ENCODE measurements at regions not wholly inside any gene's neighbourhood (a gene's known extent, or its start where the extent isn't known, plus 50 kb on each side); places are given as distances from the start of the nearest gene placed in this dataset.

GRCh38 chr15:88744548-88745020 is 58.7 kb upstream of the ACAN start:
- peak; percentile 41 for DNase-seq

GRCh38 chr15:88745065-88745464 is 58.2 kb upstream of the ACAN start:
- no peak for DNase-seq

GRCh38 chr15:88745696-88746095 is 57.5 kb upstream of the ACAN start:
- DNase-seq = peak; percentile 73

GRCh38 chr15:88746451-88746850 is 56.8 kb upstream of the ACAN start:
- no peak for DNase-seq

- peak; percentile 6 for DNase-seq
Measured at GRCh38 chr15:88747111-88747510, 56.1 kb upstream of the ACAN start.

GRCh38 chr15:88747631-88748030 is 55.6 kb upstream of the ACAN start:
- DNase-seq = no peak

GRCh38 chr15:88748081-88748480 is 55.2 kb upstream of the ACAN start:
- no peak for DNase-seq

GRCh38 chr15:88748651-88749050 is 54.6 kb upstream of the ACAN start:
- no peak for DNase-seq

GRCh38 chr15:88749699-88750098 is 53.5 kb upstream of the ACAN start:
- no peak for DNase-seq

GRCh38 chr15:88752501-88752900 is 50.7 kb upstream of the ACAN start:
- no peak for DNase-seq

GRCh38 chr15:88752951-88753350 is 50.3 kb upstream of the ACAN start:
- no peak for DNase-seq
